AG09309 (cell line): ENCODE measurements at regions not wholly inside any gene's neighbourhood (a gene's known extent, or its start where the extent isn't known, plus 50 kb on each side); places are given as distances from the start of the nearest gene placed in this dataset.

Experiments used
- DNase-seq: peaks from one replicate; pipeline ENCODE4 v3.0.0-alpha.2; 2010; ENCODE audit warnings: low read depth
- H3K4me3 ChIP-seq: 2 replicates; pipeline ENCODE4 v1.5.1; 2011; ENCODE audit warnings: mild to moderate bottlenecking, low read depth, low read length, moderate library complexity; ENCODE audit not compliant: control insufficient read depth
- TF ChIP-seq, protein P1 (sequence below): IDR thresholded peaks from 2 replicates; pipeline ENCODE4 v1.5.1; 2011; ENCODE audit warnings: mild to moderate bottlenecking, low read depth, low read length, inconsistent platforms; ENCODE audit not compliant: insufficient read depth, control insufficient read depth; ENCODE audit errors: missing control alignments

DNA sequence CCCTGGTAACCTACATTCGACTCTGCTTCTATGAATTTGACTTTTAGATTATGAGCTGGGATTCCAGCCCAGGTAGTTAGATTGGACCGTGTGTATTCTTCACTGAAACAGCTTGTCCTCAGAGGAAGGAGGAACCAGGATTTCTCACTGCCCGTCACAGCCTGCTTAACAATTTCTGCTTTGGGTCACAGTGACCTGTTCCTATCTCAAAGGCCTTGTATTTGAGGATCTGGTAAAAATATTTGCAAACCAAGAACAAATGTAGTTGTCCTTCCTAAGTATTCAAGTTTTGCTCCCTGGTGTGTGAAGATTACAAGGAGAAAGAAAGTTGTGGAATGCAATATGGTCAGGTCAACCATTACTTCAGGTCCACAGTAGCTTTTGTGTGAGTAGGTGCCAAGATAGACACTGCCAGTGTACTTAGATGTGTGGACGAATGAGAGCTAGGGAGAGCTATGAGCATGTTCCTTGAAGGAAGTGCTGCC is 55.1 kb downstream of the KIF4B start:
- TF ChIP-seq, protein P1, sequence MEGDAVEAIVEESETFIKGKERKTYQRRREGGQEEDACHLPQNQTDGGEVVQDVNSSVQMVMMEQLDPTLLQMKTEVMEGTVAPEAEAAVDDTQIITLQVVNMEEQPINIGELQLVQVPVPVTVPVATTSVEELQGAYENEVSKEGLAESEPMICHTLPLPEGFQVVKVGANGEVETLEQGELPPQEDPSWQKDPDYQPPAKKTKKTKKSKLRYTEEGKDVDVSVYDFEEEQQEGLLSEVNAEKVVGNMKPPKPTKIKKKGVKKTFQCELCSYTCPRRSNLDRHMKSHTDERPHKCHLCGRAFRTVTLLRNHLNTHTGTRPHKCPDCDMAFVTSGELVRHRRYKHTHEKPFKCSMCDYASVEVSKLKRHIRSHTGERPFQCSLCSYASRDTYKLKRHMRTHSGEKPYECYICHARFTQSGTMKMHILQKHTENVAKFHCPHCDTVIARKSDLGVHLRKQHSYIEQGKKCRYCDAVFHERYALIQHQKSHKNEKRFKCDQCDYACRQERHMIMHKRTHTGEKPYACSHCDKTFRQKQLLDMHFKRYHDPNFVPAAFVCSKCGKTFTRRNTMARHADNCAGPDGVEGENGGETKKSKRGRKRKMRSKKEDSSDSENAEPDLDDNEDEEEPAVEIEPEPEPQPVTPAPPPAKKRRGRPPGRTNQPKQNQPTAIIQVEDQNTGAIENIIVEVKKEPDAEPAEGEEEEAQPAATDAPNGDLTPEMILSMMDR = no peak
- no peak overlapping the region for H3K4me3 ChIP-seq
- no peak for DNase-seq

DNA sequence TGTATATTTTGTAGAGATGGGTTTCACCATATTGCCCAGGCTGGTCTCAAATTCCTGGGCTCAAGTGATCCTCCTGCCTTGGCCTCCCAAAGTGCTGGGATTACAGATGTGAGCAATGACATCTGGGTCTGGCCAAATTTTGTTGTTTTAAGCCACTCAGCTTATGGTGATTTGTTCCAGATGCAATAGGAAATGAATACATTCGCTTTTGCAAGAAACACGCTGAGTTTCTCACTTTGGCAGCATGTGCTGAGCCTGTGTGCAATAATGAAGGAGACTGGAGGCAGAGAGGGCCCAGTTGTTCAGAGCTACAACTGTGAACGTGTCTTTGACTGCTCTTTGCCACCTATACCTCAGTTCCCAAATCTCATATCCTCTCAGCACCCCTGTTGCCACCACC is 56.4 kb downstream of the KIF4B start:
- H3K4me3 ChIP-seq = no peak overlapping the region
- TF ChIP-seq, protein P1 = no peak
- no peak for DNase-seq

DNA sequence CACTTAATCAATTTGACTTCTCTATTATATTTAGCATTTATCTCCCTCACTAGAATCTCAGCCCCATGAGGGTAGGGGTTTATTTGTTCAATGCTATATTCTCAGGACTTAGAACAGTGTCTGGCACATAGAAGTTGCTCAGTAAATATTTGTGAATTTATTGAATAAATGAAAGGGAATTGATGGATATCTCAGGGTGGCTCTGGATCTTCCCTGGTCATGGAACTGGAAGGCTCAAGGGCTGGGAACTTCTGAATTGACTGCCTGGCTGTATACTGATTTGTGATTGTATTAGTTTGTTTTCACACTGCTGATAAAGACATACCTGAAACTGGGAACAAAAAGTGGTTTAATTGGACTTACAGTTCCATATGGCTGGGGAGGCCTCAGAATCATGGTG is 57.2 kb downstream of the KIF4B start:
- TF ChIP-seq, protein P1 = no peak
- no peak overlapping the region for H3K4me3 ChIP-seq
- DNase-seq = no peak

DNA sequence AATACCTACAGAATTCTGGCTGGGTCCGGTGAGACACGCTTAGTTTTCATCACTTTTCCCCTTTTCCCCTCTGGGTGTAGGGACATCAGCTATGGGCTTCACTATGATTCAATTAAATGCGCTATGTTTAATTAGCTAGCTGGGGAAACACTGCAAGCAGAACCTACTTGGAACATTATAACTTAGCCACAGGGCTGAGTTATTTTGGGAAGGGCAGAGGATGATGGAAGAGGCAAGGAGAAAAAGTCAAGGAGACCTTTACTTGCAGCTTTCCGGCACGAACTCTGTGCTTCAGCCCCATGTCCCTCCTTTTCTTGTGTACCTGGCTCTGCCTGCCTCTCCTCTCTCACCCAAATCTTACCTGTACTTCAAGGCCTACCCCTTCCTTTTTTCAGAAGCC is 62.8 kb downstream of the KIF4B start:
- DNase-seq = no peak
- TF ChIP-seq, protein P1 = no peak
- H3K4me3 ChIP-seq = no peak overlapping the region

DNA sequence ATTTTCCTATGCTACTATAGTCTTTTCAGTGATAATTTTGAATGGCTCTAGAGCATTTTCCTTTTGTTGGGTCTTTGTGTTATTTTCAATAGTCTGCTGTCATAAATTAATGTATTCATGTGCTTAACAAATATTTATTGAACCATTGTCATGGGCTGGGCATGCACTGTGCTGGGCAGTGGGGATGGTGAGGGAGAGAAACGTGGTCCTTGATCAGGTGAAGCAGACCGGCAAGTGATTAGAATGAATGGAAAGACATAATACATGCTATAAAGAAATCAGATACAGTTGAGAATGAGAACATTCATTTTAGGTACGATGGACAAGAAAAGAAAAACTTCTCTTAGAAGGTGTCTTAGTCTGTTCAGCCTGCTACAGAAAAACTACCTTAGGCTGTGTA is 66.1 kb downstream of the KIF4B start:
- DNase-seq = no peak
- TF ChIP-seq, protein P1 = no peak

DNA sequence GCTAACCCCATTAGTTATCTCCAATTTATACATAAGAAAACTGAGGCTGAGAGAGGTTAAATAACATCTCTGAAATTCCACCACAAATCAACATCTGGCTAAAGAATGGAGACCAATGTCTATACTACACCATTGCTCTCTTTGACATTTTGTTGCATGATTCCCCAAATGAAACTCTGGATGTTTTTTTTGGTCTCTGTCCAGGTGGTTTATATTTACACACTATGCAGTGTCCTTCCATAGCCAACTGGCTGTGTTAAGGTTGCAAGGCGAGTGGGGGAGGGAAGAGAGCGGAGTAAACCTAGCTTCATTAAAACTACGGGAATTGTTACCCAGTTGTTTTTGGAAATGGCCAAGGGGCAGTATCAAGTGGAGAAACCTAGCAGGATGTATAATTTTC is 67.2 kb downstream of the KIF4B start:
- H3K4me3 ChIP-seq = no peak overlapping the region
- TF ChIP-seq, protein P1 = no peak
- no peak for DNase-seq

More for the DNA sequence above, 66.1 kb downstream of the KIF4B start:
- no peak overlapping the region for H3K4me3 ChIP-seq

DNA sequence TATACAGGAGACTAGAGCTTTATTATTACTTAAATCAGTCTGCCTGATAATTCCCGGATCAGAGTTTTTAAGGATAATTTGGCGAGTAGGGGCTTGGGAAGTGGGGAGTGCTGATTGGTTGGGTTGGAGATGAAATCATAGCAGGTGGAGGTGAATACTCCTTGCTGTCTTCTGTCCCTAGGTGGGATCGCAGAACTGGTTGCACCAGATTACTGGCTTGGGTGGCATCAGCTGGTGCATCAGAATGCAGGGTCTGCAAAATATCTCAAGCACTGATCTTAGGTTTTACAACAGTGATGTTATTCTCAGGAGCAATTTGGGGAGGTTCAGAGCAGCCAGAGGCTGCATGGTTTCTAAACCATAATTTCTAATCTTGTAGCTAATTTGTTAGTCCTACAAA is 68.1 kb downstream of the KIF4B start:
- TF ChIP-seq, protein P1 = no peak

More for the DNA sequence above, 68.1 kb downstream of the KIF4B start:
- DNase-seq = no peak
- no peak overlapping the region for H3K4me3 ChIP-seq
